Frontal cortex (tissue), 3 donors: ENCODE measurements at regions not wholly inside any gene's neighbourhood (a gene's known extent, or its start where the extent isn't known, plus 50 kb on each side); places are given as distances from the start of the nearest gene placed in this dataset.

ENCODE experiments used
- DNase-seq, 2 donors: peaks; one replicate each; pipeline ENCODE4 v3.0.0; 2012; ENCODE audit warnings: low spot score in 2 of 2
- FAIRE-seq: peaks from 2 replicates; lab custom pipeline; 2012; peaks lifted over from hg19 to GRCh38; lab: Jason Lieb, UNC
- donor health status: control.
- donor health status: control.
- donor health status: control.

DNA sequence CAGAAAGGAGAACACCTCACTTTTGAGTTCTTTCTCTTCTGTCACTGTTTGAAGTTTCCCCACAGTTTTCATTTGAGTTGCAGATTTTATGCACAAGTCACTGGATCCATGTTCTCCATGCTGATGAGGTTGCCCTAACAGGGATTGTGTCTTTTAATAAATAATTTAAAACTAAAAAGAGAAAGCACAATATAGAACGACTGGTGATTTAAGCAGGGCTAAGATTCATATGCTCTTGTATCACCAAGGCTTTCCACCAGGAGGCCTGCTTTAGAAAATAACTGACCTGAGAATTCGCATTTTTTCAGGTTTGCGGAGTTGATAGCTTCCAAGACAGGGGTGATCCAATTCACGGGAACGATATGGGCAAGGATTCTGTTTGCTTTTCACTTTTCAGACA, 252.0 kb upstream of the VEPH1 start:
- FAIRE-seq (no peak), DNase-seq (no peak)

DNA sequence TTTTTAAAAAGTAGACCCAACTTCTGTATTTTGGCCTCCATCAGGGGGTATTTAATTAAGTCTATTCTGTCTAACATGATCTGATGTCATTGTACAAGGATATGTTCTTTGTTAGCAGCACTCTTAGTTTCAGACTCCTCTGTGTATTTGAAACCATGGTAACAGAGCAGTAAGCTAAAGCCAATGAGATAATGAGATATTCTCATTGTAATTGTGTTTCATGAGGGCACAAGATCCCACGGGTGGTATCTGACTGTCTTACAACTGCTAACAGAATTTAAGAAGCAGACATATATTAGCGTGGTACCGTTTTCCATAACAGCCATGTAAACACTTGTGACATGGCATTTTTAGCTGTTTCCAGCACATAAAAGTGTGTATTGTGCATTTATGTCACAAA, 251.2 kb upstream of the VEPH1 start:
- FAIRE-seq (no peak), DNase-seq (no peak)

DNA sequence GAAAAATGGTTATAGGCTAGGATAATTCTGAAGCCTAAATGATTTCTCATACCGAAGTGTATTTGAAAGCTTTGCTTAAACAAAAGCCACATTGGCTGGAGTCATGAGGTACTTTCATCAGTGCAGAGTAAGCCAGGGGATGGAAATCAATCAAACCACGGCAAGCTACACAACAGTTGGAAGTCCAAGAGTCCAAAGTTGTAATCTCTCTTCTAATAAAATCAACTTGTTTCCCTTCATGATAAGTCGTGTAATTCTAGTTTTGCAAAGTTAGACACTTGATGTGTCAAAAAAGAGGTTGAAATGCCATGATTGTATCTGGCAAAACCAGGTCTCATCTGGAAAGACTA, 250.5 kb upstream of the VEPH1 start:
- FAIRE-seq: no peak
- no peak for DNase-seq

DNA sequence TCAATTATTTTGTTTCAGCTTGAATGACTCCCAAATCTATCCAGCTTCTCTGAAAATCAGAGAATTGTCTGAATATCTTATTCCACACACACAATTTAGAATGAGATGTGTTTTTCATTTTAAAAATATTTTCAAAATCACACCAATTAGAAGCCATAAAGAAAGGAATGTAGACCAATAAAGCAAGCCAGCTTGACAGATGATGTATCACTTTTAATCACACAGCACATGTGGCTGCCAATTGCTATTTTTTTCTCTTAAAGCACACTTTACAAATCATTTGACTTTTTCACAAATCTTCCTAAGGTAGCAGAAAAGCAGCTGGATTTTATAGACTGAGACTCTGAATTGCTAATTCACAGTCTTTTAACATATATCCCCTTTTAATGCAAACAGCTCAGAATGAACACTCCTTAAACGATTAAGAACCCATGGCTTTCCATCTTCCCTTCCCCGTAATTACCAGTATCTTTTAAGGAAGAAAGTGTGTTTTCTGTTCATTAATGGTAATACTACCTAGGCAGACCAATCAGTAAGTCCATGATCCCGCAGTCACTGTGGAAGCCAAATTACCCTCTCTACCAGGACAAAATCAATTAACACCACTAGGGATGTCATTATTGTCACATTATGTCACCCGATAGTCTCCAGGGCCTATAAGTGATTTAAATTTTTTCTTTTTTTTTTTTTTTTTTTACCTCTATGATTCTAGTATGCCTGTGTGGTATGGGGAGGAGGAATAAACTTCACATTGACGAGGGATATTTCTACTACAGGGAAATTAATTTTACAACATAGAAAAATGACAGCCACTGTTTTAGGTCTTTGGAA, 250.0 kb upstream of the VEPH1 start:
- FAIRE-seq (no peak), DNase-seq (no peak)

DNA sequence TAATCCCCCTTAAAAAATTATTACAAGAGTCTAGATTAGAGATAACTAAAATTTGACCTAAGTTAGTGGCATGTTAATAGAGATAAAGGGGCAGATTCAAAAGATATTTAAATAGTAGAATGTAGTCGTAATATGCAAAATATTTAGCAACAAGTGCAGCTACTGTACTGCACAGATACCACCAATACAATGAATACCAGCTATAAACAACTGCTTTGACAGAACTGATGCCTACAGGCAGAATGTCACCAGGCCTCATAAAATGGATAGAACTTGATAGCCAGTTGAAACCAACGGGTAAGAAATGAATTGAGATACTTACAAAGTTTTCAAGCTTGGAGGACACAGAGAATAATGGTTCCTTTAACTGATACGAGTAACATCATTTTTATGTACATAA, 249.3 kb upstream of the VEPH1 start:
- DNase-seq (no peak), FAIRE-seq (no peak)

DNA sequence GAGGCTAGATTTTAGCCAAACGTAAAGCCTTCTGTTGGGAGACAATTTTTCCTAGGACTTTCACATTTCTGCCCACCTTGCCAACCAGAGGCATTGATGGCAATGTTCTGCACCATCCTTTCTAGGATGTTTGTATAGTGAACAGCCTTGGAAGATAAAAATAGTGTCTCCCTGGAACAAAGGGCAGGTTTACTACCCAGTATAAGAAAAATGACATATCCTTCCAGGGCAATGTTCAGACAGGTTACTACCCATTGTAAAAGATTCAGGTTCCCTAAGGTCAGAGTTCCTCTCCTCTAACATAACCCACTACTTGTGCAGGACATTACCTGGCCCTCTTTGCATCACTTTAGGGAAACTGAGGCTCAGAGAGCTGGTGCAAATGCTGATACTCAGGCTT, 248.2 kb upstream of the VEPH1 start:
- no peak for FAIRE-seq
- DNase-seq: no peak

DNA sequence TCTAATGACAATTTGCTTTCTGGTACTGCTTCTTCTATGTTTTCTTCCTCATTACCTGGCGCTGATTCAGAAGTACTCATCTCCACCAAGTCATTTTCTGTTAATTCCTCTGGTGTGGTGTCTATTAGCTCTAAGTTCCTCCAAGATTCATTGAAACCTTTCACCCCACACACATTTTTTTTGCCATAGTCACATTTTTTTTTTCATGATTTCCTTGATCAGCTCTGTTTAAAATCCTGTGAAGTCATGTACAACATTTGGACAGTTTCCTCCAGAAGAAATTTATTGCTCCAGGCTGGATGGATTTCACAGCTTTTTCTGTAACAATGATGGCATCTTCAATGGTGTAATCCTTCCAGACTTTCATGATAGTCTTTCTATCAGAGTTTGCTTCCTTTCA, 243.2 kb upstream of the VEPH1 start:
- FAIRE-seq (no peak), DNase-seq (no peak)

DNA sequence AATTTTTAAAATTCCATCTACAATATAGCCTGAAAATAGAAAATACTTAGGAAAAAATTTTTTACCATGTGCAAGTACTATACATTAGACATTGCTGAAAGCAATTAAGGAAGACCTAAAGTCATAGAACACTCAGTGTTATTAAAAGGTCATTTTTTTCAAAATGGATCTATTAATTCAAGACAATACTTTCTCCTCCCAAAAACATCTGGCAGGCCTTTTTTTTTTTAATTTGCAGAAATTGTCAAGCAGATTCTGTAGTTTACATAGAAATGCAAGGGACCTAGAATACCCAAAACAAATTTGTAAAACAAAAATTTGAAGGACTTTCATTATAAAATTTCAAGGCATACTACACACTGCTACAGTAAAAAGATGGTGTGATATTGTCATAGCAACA, 238.4 kb upstream of the VEPH1 start:
- no peak for DNase-seq
- FAIRE-seq: no peak

DNA sequence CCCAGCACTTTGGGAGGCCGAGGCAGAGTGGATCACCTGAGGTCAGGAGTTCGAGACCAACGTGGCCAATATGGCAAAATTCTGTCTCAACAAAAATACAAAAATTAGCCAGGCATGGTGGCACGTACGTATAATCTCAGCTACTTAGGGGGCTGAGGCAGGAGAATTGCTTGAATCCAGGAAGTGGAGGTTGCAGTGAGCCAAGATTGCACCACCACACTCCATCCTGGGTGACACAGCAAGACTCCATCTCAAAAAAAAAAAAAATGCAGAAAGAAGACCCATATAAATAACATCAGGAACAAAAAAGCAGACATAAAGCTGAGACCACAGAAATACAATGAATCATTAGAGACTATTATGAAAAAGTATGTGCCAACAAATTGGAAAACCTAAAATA, 235.2 kb upstream of the VEPH1 start:
- DNase-seq (no peak), FAIRE-seq (no peak)

DNA sequence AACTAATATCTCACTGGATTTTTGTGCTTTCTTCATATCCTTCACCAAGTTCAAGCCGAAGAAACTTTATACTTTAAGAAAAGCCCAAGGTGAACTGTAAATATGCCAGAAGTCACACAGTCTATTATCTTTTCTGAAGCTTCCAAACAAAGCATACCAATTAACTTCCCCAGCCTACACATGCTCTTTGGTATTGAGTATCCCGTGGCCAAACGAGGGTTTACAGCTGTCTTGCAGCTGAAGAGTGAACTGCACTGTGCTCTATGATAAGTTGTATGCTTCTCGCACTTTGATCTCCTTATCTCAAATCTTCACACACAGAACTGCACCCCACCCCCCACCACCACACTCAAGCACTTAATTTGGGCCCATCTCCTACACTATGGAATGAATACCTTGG, 215.6 kb upstream of the VEPH1 start:
- no peak for FAIRE-seq
- DNase-seq: no peak

DNA sequence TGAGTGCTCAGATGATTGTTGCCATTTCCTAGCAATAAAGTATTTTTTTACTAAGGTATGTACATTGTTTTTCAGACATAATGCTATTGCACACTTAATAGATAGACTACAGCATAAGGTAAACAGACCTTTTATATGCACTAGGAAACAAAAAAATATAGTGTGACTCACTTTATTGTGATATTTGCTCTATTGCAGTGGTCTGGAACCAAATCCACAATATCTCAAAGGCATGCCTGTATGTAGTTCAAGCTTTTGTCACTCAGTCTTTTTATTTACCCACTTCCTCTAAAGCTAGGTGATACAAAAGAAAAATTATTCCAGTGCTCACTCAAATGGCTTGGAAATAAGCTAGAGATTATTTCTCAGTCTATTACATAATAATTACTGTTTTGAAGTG, 209.9 kb upstream of the VEPH1 start:
- FAIRE-seq: no peak

DNA sequence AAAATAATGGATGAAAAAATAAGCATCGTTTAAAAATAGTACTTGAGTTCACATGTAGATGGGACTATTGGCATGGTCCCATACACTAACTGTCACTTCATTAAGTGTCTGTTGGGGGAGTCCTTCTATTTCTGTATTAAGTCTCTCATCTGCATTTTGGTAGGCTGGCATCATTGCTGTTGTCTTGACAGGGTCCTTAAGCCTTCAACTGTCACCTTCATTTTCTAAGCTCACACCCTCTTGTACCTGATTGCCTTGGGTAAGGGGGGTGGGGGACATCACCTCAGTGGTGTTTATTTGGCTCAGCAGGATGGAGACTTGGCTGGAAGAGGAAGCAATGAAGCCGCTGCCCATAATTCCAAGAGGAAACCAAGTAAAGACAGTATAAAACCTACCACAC, 202.0 kb upstream of the VEPH1 start:
- no peak for FAIRE-seq
- DNase-seq: no peak

More for the DNA sequence above, 209.9 kb upstream of the VEPH1 start:
- DNase-seq: no peak

DNA sequence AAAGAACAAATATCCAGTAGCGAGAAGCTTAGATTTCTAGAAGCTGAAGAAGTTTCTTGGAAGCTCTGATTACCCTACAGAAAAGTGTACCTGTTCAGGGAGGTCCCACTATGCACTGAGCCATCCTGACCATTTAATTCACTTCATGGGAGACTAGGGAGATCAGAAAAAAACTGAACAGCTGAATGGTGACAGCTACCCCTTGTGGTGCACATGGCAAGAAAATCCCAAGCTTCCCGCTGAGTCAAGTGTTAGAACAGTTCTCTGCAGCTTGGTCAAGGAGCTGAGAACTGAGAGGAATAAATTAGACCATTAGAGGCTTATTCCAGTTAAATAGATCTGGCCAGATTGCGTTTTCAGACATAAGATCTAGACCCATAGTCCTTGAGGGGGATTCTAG, 197.2 kb upstream of the VEPH1 start:
- FAIRE-seq: no peak
- DNase-seq: no peak

DNA sequence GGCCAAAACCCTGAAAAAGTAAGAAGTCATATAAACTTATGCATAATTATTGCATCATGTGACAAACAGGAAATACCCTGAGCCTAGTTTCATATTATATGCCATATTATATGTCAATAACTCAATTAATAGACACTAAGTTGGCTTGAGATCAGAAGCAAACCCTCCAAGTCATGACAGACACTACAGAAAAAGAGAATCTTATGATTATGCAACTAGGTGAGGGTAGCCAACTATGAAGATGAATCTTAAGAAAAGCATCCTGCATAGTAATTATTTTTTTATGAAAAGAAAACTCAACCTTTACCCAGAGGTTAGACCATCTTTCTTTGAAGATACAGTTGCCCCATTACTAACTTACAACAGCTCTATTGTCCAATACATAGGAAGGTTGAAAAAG, 192.4 kb upstream of the VEPH1 start:
- FAIRE-seq (no peak), DNase-seq (no peak)

DNA sequence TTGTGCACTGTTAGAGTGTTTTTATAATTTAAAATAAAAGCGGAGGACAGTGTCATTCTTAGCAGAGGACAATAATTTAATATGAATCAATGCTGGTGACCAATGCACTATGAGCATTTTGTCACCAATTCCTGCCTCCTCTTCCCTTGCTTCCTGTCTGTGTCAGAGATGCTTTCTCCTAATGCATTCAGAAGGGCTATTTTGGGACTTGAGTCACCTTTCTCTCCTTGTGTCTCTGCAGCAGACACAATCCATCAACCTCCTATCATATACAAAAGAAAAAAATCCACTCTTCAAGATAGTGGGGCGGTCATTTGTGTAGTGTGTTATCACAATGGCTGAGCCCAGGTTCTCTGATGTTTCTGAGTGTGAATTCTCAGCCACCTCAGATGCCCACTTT, 191.9 kb upstream of the VEPH1 start:
- FAIRE-seq (no peak), DNase-seq (no peak)

DNA sequence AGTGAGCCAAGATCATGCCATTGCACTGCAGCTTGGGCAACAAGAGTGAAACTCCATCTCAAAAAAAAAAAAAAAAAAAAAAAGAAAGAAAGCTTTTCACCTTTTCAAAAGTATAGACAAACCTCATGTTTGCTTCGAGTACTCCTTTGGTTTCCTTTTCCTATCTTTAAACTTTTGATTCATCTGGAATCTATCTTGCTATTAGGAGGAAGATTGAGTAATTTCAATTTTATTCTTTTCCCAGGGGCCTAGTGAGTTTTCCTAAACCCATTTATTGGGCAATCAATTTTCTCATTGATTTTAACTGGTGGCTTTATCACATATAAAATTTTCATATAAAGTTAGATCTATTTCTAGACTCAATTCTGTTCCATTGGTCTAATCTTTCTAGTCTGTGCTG, 190.5 kb upstream of the VEPH1 start:
- DNase-seq: no peak
- no peak for FAIRE-seq

DNA sequence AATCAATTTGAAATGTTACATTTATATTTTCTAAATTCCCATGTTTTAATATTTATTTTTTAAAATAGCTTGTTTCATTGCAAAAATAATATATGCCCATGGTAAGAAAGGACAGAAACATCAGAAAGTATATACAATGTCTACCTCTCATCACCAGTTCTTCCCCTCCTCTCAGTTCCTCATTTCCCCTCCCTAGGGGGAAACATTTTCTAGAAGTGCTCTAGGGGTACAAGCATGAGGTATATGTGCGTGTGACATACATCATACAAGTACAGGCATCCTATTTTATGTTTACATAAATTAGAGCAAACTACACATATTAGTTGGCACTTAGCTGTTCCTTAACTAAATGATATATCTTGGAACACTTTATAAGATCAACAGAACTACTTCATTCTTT, 189.3 kb upstream of the VEPH1 start:
- FAIRE-seq: no peak
- no peak for DNase-seq

DNA sequence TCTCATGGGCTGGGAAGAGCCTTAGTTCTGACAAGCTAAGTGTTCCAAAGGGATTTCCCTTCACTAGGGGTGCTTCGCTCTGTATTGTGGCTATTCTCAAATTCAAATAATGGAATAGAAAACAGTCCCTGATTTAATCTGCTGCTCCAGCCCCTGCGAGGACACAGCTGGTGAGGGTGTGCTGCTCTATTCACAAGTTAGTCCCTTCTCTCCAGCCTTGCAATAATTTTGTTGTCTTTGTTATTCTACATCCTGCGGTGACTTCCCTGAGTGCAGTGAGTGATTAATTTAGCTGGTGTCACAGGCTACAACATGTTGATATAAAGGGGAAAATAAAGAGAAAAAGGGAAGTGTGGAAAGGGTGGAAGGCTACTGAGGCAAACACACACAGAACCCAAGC, 180.5 kb upstream of the VEPH1 start:
- DNase-seq (no peak), FAIRE-seq (no peak)

DNA sequence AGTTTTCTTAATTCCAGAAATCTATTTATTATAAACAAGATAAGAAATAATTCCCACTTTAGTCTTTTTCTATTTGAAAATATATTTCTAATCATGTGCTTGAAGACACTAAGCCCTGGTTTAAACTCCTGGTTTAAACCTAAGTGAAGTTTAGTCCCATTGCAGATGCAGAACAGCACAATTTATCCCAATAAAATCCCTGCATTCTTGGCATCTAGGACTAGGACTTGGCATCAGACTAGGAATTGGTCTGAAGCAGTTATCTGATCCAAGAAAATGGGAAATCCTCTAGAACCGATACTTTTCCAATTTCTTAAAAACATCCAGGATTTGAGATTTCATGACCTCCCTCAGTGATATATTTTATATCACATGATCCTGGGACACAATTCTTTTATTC, 168.8 kb upstream of the VEPH1 start:
- DNase-seq: no peak
- no peak for FAIRE-seq

DNA sequence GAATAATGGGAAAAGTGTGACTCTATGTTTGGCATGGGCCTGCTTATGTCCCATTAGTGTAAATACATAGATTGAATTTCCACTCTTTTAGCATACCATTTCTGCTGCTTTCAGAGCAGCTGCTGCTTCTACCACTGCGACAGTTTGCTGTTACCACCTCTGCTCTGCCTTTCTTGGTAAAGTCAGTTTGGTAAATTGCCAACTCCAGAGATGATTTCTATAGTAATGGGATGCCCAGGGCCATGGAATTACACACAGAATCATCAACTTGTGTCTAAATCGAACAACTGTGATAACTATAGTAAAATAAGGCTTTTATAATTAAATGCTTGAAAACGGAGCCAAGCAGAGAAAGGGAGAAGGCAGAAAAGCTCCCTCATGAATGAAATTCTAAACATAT, 168.4 kb upstream of the VEPH1 start:
- FAIRE-seq (no peak), DNase-seq (no peak)

DNA sequence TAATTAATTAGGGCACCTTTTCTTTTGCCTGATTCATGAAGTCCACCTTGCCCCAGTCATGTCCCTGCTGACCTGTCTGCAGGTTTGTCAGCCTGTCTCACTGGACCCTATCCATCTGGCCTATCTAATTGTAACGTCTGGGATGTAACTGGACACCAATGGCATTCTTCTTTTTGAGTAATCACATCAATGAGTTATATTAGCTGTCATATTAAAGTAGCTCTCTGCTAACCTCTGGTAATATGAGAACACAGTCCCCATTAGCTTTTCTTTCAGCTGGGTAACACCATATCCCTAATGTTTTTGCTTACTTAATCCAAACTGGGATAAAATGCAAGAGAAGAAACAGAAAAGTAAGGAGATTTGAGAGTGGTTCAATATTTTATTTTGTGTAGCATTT, 166.2 kb upstream of the VEPH1 start:
- FAIRE-seq (no peak), DNase-seq (no peak)

DNA sequence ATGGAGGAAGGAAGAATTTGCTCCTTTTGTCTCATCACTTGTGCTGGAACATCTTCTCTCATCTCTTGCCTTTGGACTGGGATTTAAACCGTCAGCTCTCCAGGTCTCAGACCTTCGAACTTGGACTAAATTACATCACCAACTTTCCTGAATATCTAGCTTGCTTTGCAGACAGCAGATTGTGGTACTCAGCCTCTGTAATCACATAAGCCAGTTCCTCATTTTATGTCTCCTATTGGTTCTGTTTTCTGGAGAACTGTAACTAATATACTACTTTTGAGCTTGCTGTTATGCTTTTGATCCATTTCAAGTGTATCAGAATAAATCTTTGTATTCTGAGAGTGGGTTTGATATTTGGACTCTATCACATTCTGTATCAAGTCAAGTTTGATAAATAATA, 164.3 kb upstream of the VEPH1 start:
- FAIRE-seq (no peak), DNase-seq (no peak)

DNA sequence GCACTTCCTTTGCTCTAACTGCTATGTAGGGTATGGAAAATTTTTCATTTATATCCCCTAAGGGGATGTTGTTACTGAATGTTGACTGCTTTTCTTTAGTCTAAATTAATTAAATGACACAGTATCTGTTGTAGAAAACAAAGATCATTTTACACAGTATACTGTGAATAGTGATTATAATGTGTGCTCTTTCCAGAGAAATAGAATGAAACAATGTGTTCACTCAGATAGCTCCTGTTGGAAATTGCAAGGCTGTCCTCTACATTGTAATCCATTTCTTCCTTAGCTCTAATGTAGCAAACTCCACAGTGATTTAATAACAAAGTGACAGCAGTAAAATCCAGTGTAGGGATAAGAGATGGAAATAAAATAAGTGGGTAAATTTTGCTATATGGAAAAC, 159.0 kb upstream of the VEPH1 start:
- FAIRE-seq: no peak
- DNase-seq: no peak
